ENCODE measurements at regions not wholly inside any gene's neighbourhood (a gene's known extent, or its start where the extent isn't known, plus 50 kb on each side); places are given as distances from the start of the nearest gene placed in this dataset.

- intact Hi-C loops (cut with DNase I; ENCODE audit: low total_unique reads) = no loop called here
- no peak overlapping the region for H3K4me3 ChIP-seq
- no peak for DNase-seq (ENCODE audit: low spot score in 2 of 2)
- no peak overlapping the region for H3K27ac ChIP-seq
- peaks cover 0 to 8% of the 10 kb centered on the region in 2 donors for H3K9me3 ChIP-seq
- no peaks in the 10 kb centered on the region for H3K27me3 ChIP-seq
- no peaks in the 10 kb centered on the region for H3K4me1 ChIP-seq
- H3K36me3 ChIP-seq = no peaks in the 10 kb centered on the region
- no peak for TF ChIP-seq CTCF (IDR thresholded peaks at IDR 0.05)
- no peak for TF ChIP-seq POLR2AphosphoS5 (IDR thresholded peaks at IDR 0.05)
- no peak for TF ChIP-seq POLR2A (IDR thresholded peaks at IDR 0.05)
These were observed 430.7 kb downstream of the EDEM1 start for GRCh38 chr3:5618170-5618569.

- no peak for DNase-seq (ENCODE audit: low spot score in 2 of 2)
- Histone ChIP-seq H3K4me1 (no peaks in the 10 kb centered on the region), H3K27ac (no peak overlapping the region), H3K4me3 (no peak overlapping the region), H3K9me3 (no peaks in the 10 kb centered on the region), H3K27me3 (no peaks in the 10 kb centered on the region), H3K36me3 (no peaks in the 10 kb centered on the region)
- intact Hi-C loops (cut with DNase I; ENCODE audit: low total_unique reads) = no loop called here
- TF ChIP-seq CTCF (IDR thresholded peaks at IDR 0.05) (no peak), POLR2AphosphoS5 (IDR thresholded peaks at IDR 0.05) (no peak), POLR2A (IDR thresholded peaks at IDR 0.05) (no peak)
These were observed 442.9 kb downstream of the EDEM1 start for GRCh38 chr3:5630406-5630805.

- no peaks in the 10 kb centered on the region for H3K27me3 ChIP-seq
- intact Hi-C loops (cut with DNase I; ENCODE audit: low total_unique reads) = no loop called here
- DNase-seq (ENCODE audit: low spot score in 2 of 2) = no peak
- TF ChIP-seq CTCF (IDR thresholded peaks at IDR 0.05) = no peak
- TF ChIP-seq POLR2A (IDR thresholded peaks at IDR 0.05) = no peak
- no peak for TF ChIP-seq POLR2AphosphoS5 (IDR thresholded peaks at IDR 0.05)
- H3K9me3 ChIP-seq = peaks cover 8 to 12% of the 10 kb centered on the region in 2 donors
- no peak overlapping the region for H3K27ac ChIP-seq
- H3K4me3 ChIP-seq = no peak overlapping the region
- H3K4me1 ChIP-seq = no peaks in the 10 kb centered on the region
- H3K36me3 ChIP-seq = no peaks in the 10 kb centered on the region
These were observed 446.5 kb downstream of the EDEM1 start for GRCh38 chr3:5633960-5634359.

DNA sequence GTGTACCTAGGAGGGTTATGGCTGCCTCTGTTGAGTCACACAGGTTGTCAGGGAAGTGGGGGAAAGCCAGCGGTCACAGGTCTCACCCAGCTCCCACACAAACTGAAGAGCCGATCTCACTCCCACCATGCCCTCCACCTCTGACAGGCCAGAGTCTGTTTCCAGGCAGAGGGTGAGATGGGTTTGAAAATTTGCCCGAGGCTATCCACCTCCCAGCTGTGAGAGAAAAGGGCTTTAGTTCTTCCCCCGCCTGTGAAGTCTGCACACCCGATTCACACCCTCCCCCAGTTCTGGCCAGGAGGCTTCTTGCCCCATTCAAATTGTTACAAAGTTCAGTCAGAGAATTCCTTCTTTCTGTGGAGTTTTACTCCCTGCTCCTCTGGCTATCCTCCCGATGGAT lies 446.9 kb downstream of the EDEM1 start:
- DNase-seq (ENCODE audit: low spot score in 2 of 2) = no peak
- Histone ChIP-seq H3K36me3 (no peaks in the 10 kb centered on the region), H3K27me3 (no peaks in the 10 kb centered on the region), H3K9me3 (peaks cover 8 to 12% of the 10 kb centered on the region in 2 donors), H3K4me1 (no peaks in the 10 kb centered on the region), H3K4me3 (no peak overlapping the region), H3K27ac (no peak overlapping the region)
- TF ChIP-seq CTCF (IDR thresholded peaks at IDR 0.05) = no peak
- no peak for TF ChIP-seq POLR2A (IDR thresholded peaks at IDR 0.05)
- TF ChIP-seq POLR2AphosphoS5 (IDR thresholded peaks at IDR 0.05) = no peak
- intact Hi-C loops (cut with DNase I; ENCODE audit: low total_unique reads) = no loop called here

GRCh38 chr3:5635746-5636145 lies 448.2 kb downstream of the EDEM1 start:
- intact Hi-C loops (cut with DNase I; ENCODE audit: low total_unique reads) = no loop called here
- no peaks in the 10 kb centered on the region for H3K27me3 ChIP-seq
- no peaks in the 10 kb centered on the region for H3K4me1 ChIP-seq

More at GRCh38 chr3:5635746-5636145, 448.2 kb downstream of the EDEM1 start:
- H3K27ac ChIP-seq = no peak overlapping the region
- DNase-seq (ENCODE audit: low spot score in 2 of 2) = no peak
- peaks cover 8 to 12% of the 10 kb centered on the region in 2 donors for H3K9me3 ChIP-seq
- no peak overlapping the region for H3K4me3 ChIP-seq
- no peaks in the 10 kb centered on the region for H3K36me3 ChIP-seq
- TF ChIP-seq POLR2AphosphoS5 (IDR thresholded peaks at IDR 0.05) (no peak), POLR2A (IDR thresholded peaks at IDR 0.05) (no peak), CTCF (IDR thresholded peaks at IDR 0.05) (no peak)
